ENCODE measurements at regions not wholly inside any gene's neighbourhood (a gene's known extent, or its start where the extent isn't known, plus 50 kb on each side); places are given as distances from the start of the nearest gene placed in this dataset.
"Not testable (repeated sequence)": the region's sequence is repeated elsewhere in the genome, so short reads cannot be mapped to it uniquely, and the experiment has no call there.

- not testable (repeated sequence) for DNase-seq (ENCODE audit: low spot score)
Observed at GRCh38 chr1:245102149-245102548, 52.6 kb upstream of the KIF26B start.

GRCh38 chr1:245099401-245099800 is 55.4 kb upstream of the KIF26B start:
- DNase-seq (ENCODE audit: low spot score), result no peak

- no peak for DNase-seq (ENCODE audit: low spot score)
Observed at GRCh38 chr1:245098924-245099323, 55.9 kb upstream of the KIF26B start.

- DNase-seq (ENCODE audit: low spot score), result no peak
Observed at GRCh38 chr1:245096311-245097066, 58.3 kb upstream of the KIF26B start.

- no peak for DNase-seq (ENCODE audit: low spot score)
Observed at GRCh38 chr1:245095903-245096302, 58.9 kb upstream of the KIF26B start.

- no peak for DNase-seq (ENCODE audit: low spot score)
Observed at GRCh38 chr1:245094954-245095353, 59.8 kb upstream of the KIF26B start.

DNA sequence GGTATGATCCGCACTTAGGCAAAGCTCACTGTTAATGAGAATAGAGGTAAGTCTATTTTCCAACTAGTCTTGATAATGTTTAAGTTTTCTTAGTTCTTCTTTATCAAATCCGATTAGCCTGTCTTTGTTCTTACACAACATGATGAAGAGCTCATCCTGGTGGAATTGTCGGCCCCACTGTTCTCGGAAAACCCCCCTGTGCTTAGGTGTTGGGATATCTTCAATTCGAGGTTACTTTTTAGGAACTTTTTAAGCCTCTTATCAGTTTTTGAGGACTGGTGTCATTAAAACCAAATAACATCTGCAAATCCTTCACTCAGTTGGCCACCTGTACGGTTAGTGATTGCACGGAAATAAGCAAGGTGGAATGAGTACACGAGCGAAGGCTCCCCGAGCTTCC is 60.7 kb upstream of the KIF26B start:
- DNase-seq (ENCODE audit: low spot score), result no peak

GRCh38 chr1:245092638-245092976 is 62.2 kb upstream of the KIF26B start:
- no peak for DNase-seq (ENCODE audit: low spot score)

DNA sequence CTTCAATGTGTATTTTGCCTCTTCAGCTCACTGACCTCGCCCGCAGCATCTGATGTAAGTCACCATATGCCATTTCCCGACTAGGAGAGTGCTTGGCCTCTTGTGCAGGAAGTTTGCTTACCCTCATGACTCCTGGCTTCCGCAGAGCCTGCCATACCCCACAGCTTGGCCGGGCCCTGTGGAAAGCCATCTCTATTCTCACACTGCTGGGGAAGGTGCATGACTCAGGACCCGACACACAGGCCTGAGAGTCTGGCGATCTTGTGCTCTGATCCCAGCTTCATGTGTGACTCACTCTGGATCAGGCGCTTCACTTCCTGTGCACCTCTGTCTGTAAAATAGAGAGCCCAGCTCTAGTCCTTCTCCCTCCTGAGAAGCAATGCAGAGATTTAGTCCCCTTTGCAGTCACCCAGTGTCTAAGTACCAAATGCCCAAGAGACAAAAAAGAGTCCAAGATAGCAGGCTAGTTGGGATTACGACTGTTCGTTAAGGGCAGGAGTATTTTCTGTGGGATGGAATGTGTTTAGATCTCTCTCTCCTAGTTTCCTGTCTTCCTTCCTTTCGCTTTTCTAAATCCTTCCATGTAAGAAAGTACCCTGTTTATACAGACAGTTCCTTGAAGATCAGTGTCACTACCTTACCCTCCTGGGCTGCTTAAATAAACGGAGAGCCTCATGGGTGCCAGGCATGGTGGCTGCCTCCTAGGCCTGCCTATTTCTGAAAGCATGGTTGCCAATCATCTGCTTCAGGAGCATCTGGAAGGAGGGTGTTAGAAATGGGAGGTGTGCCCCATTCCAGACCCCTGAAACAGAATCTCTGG is 62.8 kb upstream of the KIF26B start:
- DNase-seq (ENCODE audit: low spot score), result no peak

DNA sequence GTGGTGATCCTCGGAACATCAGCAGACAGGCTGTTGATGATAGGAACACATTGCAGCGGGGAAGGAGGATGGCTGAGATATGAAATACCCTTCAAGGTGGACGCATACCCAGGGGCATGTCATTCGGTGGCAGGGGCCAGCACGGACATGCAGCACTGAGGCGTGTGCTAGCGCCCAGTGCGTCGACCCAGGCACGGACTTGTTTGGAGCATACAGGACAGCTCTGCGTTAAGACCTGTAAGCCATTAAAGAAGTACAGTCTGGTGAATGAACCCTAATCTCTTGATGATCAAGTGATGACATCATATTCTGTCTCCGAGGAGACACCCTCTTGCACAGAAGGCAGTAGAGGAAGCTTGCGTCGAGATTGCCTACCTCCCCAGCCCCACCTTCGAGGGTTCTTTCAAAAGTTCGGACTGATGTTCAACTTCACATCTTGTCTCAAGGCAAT is 63.6 kb upstream of the KIF26B start:
- DNase-seq (ENCODE audit: low spot score), result no peak

GRCh38 chr1:245090491-245091090 is 64.2 kb upstream of the KIF26B start:
- DNase-seq (ENCODE audit: low spot score), result no peak

DNA sequence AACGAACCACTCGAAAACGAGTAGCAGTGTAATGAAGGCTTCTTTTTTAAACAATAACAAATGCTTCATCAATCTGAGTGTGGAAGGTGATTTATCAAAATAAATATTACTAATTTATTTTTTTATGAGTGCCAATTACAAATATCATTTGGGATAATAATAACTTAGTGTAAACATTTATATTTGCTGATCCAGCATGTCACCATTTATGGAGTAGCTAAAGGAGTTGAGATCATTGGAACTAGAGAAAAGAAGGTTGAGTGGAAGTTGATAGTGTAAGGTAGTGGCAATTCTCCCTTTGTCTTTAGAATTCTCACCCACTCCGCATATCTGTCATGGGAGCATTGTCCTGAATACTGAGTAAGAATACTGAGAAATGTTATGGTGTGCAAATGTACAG is 67.1 kb upstream of the KIF26B start:
- no peak for DNase-seq (ENCODE audit: low spot score)

DNA sequence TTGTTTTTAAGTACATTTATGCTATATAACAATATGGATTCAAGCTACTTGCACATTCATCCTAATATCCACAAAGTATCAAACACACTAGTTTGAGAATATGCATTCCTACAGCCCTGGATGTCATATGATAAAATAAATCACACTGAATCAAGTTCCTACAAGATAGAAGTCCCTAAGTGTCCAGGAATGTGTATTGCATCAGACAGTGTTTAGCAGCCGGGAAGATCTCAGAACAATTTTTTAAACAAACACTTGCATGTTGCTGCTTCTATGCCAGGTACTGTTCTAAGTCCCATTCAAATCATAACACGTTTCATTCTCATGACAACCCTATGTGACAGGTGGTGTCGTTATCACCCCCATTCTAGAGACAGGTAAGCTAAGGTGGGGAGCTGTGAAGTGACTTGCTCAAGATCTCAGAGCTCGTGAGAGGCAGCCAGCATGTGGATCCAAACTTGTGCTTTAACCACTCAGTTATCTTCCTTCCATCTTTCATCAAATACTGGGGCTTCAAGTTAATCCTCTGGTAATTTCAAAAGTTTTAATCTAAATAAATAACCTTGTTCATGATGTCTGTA is 68.3 kb upstream of the KIF26B start:
- DNase-seq (ENCODE audit: low spot score), result no peak

DNA sequence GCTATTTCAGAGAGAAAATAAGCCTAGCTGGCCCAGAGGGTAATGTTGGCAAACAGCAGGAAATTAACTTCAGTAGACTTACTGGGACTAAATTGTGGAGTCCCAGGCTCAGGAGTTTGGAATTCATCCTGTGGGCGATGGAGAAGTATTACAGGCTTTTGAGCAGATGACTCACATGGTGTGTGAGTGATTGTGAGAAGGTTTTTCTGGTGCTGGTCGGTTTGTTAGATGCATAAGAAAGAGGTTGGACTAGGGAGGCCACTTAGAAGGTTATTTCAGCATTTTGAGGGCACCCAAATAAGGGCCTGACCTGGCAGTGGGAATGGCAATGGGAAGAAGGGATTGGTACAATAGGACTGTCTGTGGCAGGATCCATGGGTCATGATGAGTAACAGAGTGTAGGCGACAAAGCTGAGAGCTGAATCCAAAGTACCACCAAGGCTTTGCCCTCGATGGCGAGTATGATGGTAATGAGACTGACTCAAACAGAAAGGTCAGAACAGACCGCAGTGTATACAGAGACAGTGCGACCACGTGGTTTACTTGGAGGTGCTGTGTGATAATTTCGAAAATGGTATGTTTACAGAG is 69.2 kb upstream of the KIF26B start:
- DNase-seq (ENCODE audit: low spot score), result no peak

GRCh38 chr1:245084551-245084950 is 70.2 kb upstream of the KIF26B start:
- no peak for DNase-seq (ENCODE audit: low spot score)

DNA sequence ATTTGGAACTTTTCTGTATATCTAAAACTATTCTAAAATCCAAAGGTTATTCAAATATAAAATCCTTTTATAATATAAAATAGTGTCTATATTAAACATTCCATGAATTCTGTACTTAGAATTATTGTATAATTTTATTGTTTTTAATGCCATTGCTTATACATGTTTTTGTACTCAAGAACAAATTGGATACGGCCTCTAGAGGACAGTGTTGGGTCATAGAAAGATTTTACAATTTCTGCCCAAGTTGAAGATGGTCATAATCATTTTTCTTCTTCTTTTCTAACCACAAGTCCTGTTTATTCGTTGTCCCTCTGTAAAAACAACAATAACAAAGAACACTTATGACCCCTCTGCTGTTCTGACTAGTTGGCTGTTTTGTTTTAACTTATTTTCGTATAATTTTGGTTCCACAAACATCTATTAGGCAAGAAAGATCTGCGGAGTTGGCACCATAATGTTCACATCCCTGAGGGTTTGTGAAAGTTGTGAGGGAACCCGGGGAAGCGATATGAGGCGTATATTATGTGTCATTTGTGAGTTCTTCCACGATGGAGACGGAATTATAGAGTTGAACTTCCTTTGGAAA is 75.7 kb upstream of the KIF26B start:
- no peak for DNase-seq (ENCODE audit: low spot score)

DNA sequence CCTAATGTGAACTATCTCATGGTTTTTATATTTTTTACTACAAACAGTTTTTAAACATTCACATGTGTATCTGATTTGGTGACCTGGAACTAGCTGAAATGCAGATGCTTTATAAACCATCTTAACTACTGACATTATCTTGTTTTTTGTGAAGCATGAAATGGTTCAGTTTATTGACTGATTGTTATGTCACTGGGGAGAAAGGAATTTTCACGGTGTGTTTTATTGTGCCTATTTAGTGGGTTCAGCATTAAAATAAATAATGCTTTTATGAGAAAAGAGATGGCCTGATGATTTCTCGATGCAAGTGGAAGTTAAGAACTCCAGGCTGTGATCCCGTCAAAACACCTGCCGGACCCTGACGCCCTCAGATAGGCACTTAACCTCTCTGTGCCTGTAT is 79.9 kb upstream of the KIF26B start:
- no peak for DNase-seq (ENCODE audit: low spot score)

DNA sequence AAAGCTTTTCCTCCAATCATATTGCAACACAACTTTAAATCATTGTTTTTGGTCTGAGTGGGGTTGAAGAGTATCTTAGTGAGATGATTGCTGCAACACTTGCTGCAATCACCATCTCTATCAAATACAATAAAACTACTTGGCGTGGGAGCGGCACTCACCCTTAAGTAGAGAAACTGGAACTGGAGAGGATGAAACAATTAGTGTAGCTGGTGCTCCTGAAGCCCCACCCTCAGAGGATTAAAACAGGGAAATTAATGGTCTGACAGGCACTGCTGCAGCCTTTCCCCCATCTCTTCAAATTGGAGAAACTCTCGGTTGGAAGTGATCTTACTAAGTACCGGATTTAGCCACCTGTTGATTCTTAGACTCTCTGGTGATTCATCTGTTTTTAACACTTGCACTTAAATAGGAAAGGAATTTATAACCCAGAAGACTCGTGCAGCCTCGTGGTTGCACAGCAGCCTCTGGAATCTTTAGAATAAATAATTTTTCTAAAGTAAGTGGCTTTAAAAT is 80.5 kb upstream of the KIF26B start:
- DNase-seq (ENCODE audit: low spot score), result no peak

DNA sequence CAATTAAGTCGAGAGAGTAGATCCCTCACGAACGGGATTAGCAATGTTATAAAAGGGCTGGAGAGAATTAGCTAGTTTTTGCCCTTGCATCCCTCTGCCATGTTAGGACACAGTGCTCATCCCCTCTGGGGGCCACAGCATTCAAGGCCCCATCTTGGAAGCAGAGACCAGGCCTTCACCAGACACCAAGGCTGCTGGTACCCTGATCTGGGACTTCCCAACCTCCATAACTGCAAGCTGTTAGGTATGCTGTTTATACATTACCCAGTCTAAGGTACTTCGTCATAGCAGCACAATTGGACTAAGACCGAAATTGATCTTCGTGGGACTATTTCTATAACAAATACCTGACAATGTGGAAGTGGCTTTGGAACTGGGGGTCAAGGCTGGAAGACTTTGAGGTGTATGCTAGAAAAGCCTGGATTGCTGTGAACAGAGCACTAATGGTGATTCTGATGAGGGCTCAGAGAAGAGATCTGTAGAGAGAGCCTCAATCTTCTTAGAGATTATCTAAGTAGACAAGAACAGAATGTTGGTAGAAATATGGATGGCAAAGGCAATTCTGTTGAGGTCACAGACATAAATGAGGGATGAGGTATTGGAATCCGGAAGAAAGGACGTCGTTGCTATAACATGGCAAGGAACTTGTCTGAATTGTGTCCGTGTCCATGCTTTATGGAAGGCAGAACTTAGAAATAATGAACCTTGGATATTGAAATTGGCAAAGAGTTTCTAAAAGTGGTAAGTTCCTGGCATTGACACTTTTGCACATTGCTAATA is 83.8 kb upstream of the KIF26B start:
- DNase-seq (ENCODE audit: low spot score), result no peak

GRCh38 chr1:245067257-245067656 is 87.5 kb upstream of the KIF26B start:
- DNase-seq (ENCODE audit: low spot score), result no peak

DNA sequence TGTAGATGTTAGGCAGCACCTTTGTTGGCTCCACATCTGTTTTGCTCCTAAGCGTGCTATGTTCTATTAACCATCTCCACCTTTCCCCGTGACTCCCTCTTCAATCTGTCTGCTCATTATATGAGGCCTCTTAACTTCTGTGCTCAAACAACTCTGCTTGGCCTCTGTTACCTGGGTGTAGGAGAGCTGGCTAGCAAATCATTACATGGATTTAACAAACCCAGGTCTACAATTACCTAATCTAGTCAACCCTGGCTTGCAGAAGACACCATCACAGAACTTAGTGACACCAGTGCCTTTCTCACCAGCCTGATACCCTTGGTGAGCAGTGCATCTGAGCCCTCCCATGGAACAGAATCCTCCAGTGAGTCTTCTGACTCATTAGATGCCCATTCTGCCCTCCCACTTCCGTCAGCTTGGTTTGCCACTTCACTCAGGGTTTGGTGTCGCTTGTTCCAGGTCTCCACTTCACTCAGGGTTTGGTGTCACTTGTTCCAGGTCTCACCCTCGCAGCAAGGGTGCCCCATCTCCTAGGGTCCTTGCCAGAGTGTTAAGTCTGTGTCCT is 92.0 kb upstream of the KIF26B start:
- DNase-seq (ENCODE audit: low spot score), result no peak
